Keratinocyte (primary cell): ENCODE measurements at regions not wholly inside any gene's neighbourhood (a gene's known extent, or its start where the extent isn't known, plus 50 kb on each side); places are given as distances from the start of the nearest gene placed in this dataset.

Experiments
- DNase-seq: peaks from one replicate; pipeline ENCODE4 v3.0.0-alpha.2; 2011; ENCODE audit warnings: low read depth, missing footprints, low spot score
- FAIRE-seq: peaks from 2 replicates; lab custom pipeline; 2011; peaks lifted over from hg19 to GRCh38; lab: Jason Lieb, UNC
- H2AFZ ChIP-seq: 2 replicates; pipeline ENCODE4 v1.6.0; 2012; ENCODE audit warnings: low read length, control low read depth, inconsistent platforms; ENCODE audit not compliant: control insufficient read depth
- H3K27ac ChIP-seq: 2 replicates; pipeline ENCODE4 v1.5.1; 2011; ENCODE audit warnings: low read length; ENCODE audit not compliant: control insufficient read depth, insufficient read depth
- H3K27me3 ChIP-seq: 3 replicates; pipeline ENCODE4 v1.6.0; 2011; ENCODE audit warnings: low read length; ENCODE audit not compliant: control insufficient read depth, insufficient read depth; ENCODE audit errors: extremely low read depth
- H3K36me3 ChIP-seq, 2 experiments: 2 replicates in 1 of 2; 3 replicates in 1 of 2; pipeline ENCODE4 v1.5.1; 2011; ENCODE audit warnings: low read length in 2 of 2, mild to moderate bottlenecking in 1 of 2; ENCODE audit not compliant: control insufficient read depth in 2 of 2, insufficient read depth in 2 of 2; ENCODE audit errors: extremely low read depth in 1 of 2
- H3K4me1 ChIP-seq: 3 replicates; pipeline ENCODE4 v1.5.1; 2011; ENCODE audit warnings: low read length; ENCODE audit not compliant: control insufficient read depth, insufficient read depth; ENCODE audit errors: extremely low read depth
- H3K4me2 ChIP-seq: 3 replicates; pipeline ENCODE4 v1.6.0; 2011; ENCODE audit warnings: low read depth, low read length; ENCODE audit not compliant: control insufficient read depth, insufficient read depth; ENCODE audit errors: extremely low read depth
- H3K4me3 ChIP-seq, 3 experiments: fragments of 200-600 bp in 1 of 3; sonication (generic) in 1 of 3; 2 replicates in 2 of 3; 3 replicates in 1 of 3; pipeline ENCODE4 v1.5.1; 2011 to 2016; ENCODE audit warnings: low read length in 3 of 3, mild to moderate bottlenecking in 3 of 3, control low read depth in 2 of 3, inconsistent platforms in 1 of 3, low read depth in 1 of 3, mixed read lengths in 1 of 3, mixed run types in 1 of 3, moderate library complexity in 1 of 3; ENCODE audit not compliant: control insufficient read depth in 2 of 3, insufficient read depth in 2 of 3; ENCODE audit errors: extremely low read depth in 1 of 3
- H3K79me2 ChIP-seq: 2 replicates; pipeline ENCODE4 v1.6.0; 2012; ENCODE audit warnings: low read length; ENCODE audit not compliant: control insufficient read depth, insufficient read depth
- H3K9ac ChIP-seq: 3 replicates; pipeline ENCODE4 v1.6.0; 2011; ENCODE audit warnings: low read length; ENCODE audit not compliant: control insufficient read depth, insufficient read depth; ENCODE audit errors: extremely low read depth
- H3K9me1 ChIP-seq: 3 replicates; pipeline ENCODE4 v1.6.0; 2011; ENCODE audit warnings: low read length; ENCODE audit not compliant: control insufficient read depth, insufficient read depth; ENCODE audit errors: extremely low read depth
- H3K9me3 ChIP-seq: 2 replicates; pipeline ENCODE4 v1.5.1; 2012; ENCODE audit warnings: low read depth, low read length; ENCODE audit not compliant: control insufficient read depth
- H4K20me1 ChIP-seq: 3 replicates; pipeline ENCODE4 v1.6.0; 2011; ENCODE audit warnings: low read length; ENCODE audit not compliant: control insufficient read depth, insufficient read depth; ENCODE audit errors: extremely low read depth
- EZH2 ChIP-seq: IDR thresholded peaks from one replicate; pipeline ENCODE4 v1.6.1; 2012; ENCODE audit warnings: inconsistent platforms, mild to moderate bottlenecking, low read length, moderate library complexity
- dilution Hi-C: fragments of 300-500 bp; cut with MboI; formaldehyde crosslinking; loops from one replicate; pipeline ENCODE4 v1.7.0; 2020; ENCODE audit warnings: low sequenced_read_pairs; ENCODE audit not compliant: extremely low pct_ligation_motif_present
- TF ChIP-seq, protein P1 (sequence below), 3 experiments: IDR thresholded peaks in 1 of 3; conservative IDR thresholded peaks in 1 of 3; optimal IDR thresholded peaks in 1 of 3; 2 replicates in 2 of 3; 3 replicates in 1 of 3; pipeline versions ENCODE3 to v1.5.1; 2011; ENCODE audit warnings: low read length in 3 of 3, mild to moderate bottlenecking in 3 of 3, moderate library complexity in 2 of 3, control low read depth in 1 of 3, inconsistent platforms in 1 of 3; ENCODE audit not compliant: insufficient read depth in 2 of 3; ENCODE audit errors: extremely low read depth in 1 of 3

DNA sequence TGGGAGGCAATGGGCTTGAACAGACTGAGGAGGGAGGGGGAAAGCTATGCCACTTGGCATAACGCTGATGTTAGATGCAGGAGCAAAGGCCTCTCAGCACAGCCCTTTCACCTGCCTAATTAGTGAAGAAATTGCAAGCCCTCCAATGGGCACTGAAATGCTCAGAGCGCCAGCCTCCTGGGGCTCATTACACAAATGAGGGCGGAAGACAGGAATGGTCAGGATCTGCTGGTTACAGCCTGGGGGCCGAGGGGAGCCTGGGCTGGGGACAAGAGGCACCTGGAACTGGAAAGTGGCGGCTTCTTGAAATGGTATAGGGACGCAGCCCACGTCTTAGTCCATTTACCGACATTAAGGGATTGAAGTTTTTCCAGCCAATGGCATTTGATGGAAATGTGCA, 50.2 kb upstream of the PLET1 start:
- no peak for TF ChIP-seq EZH2
- TF ChIP-seq, protein P1, sequence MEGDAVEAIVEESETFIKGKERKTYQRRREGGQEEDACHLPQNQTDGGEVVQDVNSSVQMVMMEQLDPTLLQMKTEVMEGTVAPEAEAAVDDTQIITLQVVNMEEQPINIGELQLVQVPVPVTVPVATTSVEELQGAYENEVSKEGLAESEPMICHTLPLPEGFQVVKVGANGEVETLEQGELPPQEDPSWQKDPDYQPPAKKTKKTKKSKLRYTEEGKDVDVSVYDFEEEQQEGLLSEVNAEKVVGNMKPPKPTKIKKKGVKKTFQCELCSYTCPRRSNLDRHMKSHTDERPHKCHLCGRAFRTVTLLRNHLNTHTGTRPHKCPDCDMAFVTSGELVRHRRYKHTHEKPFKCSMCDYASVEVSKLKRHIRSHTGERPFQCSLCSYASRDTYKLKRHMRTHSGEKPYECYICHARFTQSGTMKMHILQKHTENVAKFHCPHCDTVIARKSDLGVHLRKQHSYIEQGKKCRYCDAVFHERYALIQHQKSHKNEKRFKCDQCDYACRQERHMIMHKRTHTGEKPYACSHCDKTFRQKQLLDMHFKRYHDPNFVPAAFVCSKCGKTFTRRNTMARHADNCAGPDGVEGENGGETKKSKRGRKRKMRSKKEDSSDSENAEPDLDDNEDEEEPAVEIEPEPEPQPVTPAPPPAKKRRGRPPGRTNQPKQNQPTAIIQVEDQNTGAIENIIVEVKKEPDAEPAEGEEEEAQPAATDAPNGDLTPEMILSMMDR (optimal IDR thresholded peaks at IDR 0.05 in 1 of 3, IDR thresholded peaks at IDR 0.05 in 1 of 3, conservative IDR thresholded peaks at IDR 0.05 in 1 of 3; ENCODE audit: extremely low read depth in 1 of 3, insufficient read depth in 2 of 3, low read length in 3 of 3), result no peak
- Histone ChIP-seq H3K9me3 (no peaks in the 10 kb centered on the region), H2AFZ (peak overlapping the region; percentile 56), H3K9ac (no peak overlapping the region), H3K4me2 (peak overlapping the region; percentile 55), H4K20me1 (no peaks in the 10 kb centered on the region), H3K79me2 (no peaks in the 10 kb centered on the region), H3K27me3 (no peaks in the 10 kb centered on the region), H3K27ac (peak overlapping the region; percentile 36), H3K9me1 (no peaks in the 10 kb centered on the region), H3K4me1 (peaks cover 11% of the 10 kb centered on the region), H3K4me3 (no peak overlapping the region), H3K36me3 (no peaks in the 10 kb centered on the region)
- no peak for FAIRE-seq
- dilution Hi-C loops, result no loop called here
- no peak for DNase-seq

DNA sequence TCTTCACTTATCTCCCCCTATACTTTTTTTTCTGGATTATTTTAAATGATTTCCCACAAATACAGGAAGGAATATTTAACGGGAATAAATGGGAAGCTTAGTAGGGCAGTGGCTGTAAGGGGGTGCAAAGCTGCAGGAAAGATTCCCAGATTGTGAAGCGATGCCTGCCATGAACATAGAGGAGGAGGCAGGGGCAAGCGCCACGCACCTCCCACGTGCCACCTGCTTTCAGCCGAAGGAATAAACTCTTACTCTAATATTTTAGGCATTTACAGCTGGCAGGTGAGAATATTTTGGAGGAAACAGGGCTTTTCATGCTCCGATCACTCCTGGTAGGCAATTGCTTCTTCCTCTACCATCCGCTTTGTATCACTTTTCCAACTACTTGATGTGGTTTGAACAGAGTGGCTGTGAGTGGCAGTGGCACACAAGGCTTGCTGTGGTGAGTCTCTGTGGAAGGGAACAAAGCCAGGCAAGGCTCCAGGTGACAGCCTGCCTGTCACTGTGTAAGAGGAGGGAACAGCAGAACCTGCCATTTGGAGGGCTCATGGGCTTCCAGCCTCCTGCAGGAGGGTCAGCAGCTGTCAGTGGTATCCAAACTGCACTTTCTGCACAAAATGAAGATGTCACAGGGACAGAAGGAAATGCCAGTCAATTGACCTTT, 54.5 kb upstream of the PLET1 start:
- Histone ChIP-seq H3K9ac (no peak overlapping the region), H3K9me1 (no peaks in the 10 kb centered on the region), H2AFZ (no peak overlapping the region), H3K4me3 (no peak overlapping the region), H4K20me1 (no peaks in the 10 kb centered on the region), H3K36me3 (no peaks in the 10 kb centered on the region), H3K9me3 (no peaks in the 10 kb centered on the region), H3K4me1 (peaks cover 26% of the 10 kb centered on the region), H3K79me2 (no peaks in the 10 kb centered on the region), H3K27ac (no peak overlapping the region), H3K4me2 (no peak overlapping the region), H3K27me3 (no peaks in the 10 kb centered on the region)
- TF ChIP-seq EZH2, result no peak
- TF ChIP-seq, protein P1 (optimal IDR thresholded peaks at IDR 0.05 in 1 of 3, IDR thresholded peaks at IDR 0.05 in 1 of 3, conservative IDR thresholded peaks at IDR 0.05 in 1 of 3; ENCODE audit: extremely low read depth in 1 of 3, insufficient read depth in 2 of 3, low read length in 3 of 3), result no peak
- FAIRE-seq (no peak), DNase-seq (no peak)
- dilution Hi-C loops, result no loop called here
